ENCODE measurements at regions not wholly inside any gene's neighbourhood (a gene's known extent, or its start where the extent isn't known, plus 50 kb on each side); places are given as distances from the start of the nearest gene placed in this dataset.
A peak's percentile ranks its signal among the peaks of the same experiment; 100 is the strongest.
"Not testable (repeated sequence)": the region's sequence is repeated elsewhere in the genome, so short reads cannot be mapped to it uniquely, and the experiment has no call there.

GRCh38 chr3:110413807-110414748 lies 657.5 kb upstream of the NECTIN3 start:
- peak; percentile 84 for DNase-seq

- DNase-seq, result peak; percentile 82
These were observed 656.8 kb upstream of the NECTIN3 start for GRCh38 chr3:110414855-110415254.

- DNase-seq, result peak; percentile 38
These were observed 652.5 kb upstream of the NECTIN3 start for GRCh38 chr3:110419096-110419495.

- DNase-seq, result peak; percentile 55
These were observed 652.0 kb upstream of the NECTIN3 start for GRCh38 chr3:110419601-110420000.

- DNase-seq, result peak; percentile 90
These were observed 651.4 kb upstream of the NECTIN3 start for GRCh38 chr3:110420158-110420641.

- no peak for DNase-seq
These were observed 648.3 kb upstream of the NECTIN3 start for GRCh38 chr3:110423276-110423675.

- DNase-seq, result no peak
These were observed 641.5 kb upstream of the NECTIN3 start for GRCh38 chr3:110430146-110430545.

GRCh38 chr3:110436209-110436608 lies 635.4 kb upstream of the NECTIN3 start:
- no peak for DNase-seq

- DNase-seq, result not testable (repeated sequence)
These were observed 631.5 kb upstream of the NECTIN3 start for GRCh38 chr3:110440066-110440653.

GRCh38 chr3:110454066-110454465 lies 617.5 kb upstream of the NECTIN3 start:
- no peak for DNase-seq

GRCh38 chr3:110456001-110456400 lies 615.6 kb upstream of the NECTIN3 start:
- DNase-seq, result peak; percentile 6

GRCh38 chr3:110456438-110457138 lies 615.0 kb upstream of the NECTIN3 start:
- DNase-seq, result no peak

GRCh38 chr3:110457508-110457907 lies 614.1 kb upstream of the NECTIN3 start:
- DNase-seq, result no peak

- DNase-seq, result peak; percentile 4
These were observed 612.6 kb upstream of the NECTIN3 start for GRCh38 chr3:110459021-110459420.

GRCh38 chr3:110470310-110470709 lies 601.3 kb upstream of the NECTIN3 start:
- DNase-seq, result no peak

- DNase-seq, result no peak
These were observed 598.2 kb upstream of the NECTIN3 start for GRCh38 chr3:110473405-110473804.

GRCh38 chr3:110474397-110474796 lies 597.2 kb upstream of the NECTIN3 start:
- no peak for DNase-seq

- DNase-seq, result no peak
These were observed 593.1 kb upstream of the NECTIN3 start for GRCh38 chr3:110478377-110479054.

- DNase-seq, result no peak
These were observed 591.9 kb upstream of the NECTIN3 start for GRCh38 chr3:110479731-110480130.

GRCh38 chr3:110485389-110485788 lies 586.2 kb upstream of the NECTIN3 start:
- no peak for DNase-seq

GRCh38 chr3:110487840-110488239 lies 583.8 kb upstream of the NECTIN3 start:
- no peak for DNase-seq

- DNase-seq, result no peak
These were observed 580.2 kb upstream of the NECTIN3 start for GRCh38 chr3:110491413-110491812.

- DNase-seq, result no peak
These were observed 578.7 kb upstream of the NECTIN3 start for GRCh38 chr3:110492876-110493275.

Measured in EL (cell line).